ENCODE measurements at regions not wholly inside any gene's neighbourhood (a gene's known extent, or its start where the extent isn't known, plus 50 kb on each side); places are given as distances from the start of the nearest gene placed in this dataset.

DNA sequence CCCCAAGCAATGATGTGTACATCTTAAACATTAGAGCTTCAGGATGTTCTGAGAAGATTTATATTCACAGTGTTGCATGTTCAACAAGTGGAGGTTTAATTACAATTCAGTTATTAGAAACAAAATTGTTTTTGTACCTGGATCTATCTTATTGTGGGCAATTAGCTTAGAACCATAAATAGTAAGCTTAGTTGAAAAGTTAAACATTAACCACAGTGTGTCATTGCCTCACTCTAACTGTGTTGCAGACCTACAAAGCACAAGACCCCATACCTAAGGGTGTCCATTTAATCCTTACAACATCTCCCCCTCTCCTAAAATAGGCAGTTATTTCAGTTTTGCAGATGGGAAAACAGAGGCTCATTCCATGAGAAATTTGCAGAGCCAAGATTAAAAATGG lies 632.0 kb upstream of the SOX9 start:
- no peak overlapping the region for H3K27ac Mint-ChIP-seq
- H3K9me3 Mint-ChIP-seq (ENCODE audit: insufficient read depth) = no peaks in the 10 kb centered on the region
- H3K4me2 ChIP-seq (replicated peaks; ENCODE audit: low read depth, low read length, poor library complexity, severe bottlenecking) = no peak overlapping the region
- ChIA-PET CTCF (no interaction called here), POLR2A (no interaction called here)
- no peaks in the 10 kb centered on the region for H3K27me3 ChIP-seq (replicated peaks in 1 of 4; ENCODE audit: control extremely low read depth in 1 of 4, control insufficient read depth in 3 of 4, insufficient read depth in 4 of 4, low read length in 3 of 4)
- H2AFZ ChIP-seq (ENCODE audit: insufficient read depth, low read depth, low read length, poor library complexity, severe bottlenecking) = no peak overlapping the region
- no peak overlapping the region for H3K9ac ChIP-seq (ENCODE audit: low read length)
- no peak overlapping the region for H3K27ac ChIP-seq (ENCODE audit: low read length in 2 of 2)
- DNase-seq (no peak), ATAC-seq (ENCODE audit: low read depth) (no peak)
- no peaks in the 10 kb centered on the region for H3K36me3 ChIP-seq (replicated peaks in 1 of 2; ENCODE audit: control extremely low read depth in 1 of 2, control insufficient read depth in 1 of 2, extremely low read depth in 1 of 2, insufficient read depth in 2 of 2, low read length in 1 of 2)
- H3K4me1 ChIP-seq (ENCODE audit: control insufficient read depth in 2 of 2, insufficient read depth in 2 of 2, low read length in 2 of 2) = no peaks in the 10 kb centered on the region
- no peak for TF ChIP-seq EZH2 (IDR thresholded peaks at IDR 0.05; ENCODE audit: borderline replicate concordance, insufficient read depth, low read depth, low read length, poor library complexity, severe bottlenecking)
- TF ChIP-seq, protein P1, sequence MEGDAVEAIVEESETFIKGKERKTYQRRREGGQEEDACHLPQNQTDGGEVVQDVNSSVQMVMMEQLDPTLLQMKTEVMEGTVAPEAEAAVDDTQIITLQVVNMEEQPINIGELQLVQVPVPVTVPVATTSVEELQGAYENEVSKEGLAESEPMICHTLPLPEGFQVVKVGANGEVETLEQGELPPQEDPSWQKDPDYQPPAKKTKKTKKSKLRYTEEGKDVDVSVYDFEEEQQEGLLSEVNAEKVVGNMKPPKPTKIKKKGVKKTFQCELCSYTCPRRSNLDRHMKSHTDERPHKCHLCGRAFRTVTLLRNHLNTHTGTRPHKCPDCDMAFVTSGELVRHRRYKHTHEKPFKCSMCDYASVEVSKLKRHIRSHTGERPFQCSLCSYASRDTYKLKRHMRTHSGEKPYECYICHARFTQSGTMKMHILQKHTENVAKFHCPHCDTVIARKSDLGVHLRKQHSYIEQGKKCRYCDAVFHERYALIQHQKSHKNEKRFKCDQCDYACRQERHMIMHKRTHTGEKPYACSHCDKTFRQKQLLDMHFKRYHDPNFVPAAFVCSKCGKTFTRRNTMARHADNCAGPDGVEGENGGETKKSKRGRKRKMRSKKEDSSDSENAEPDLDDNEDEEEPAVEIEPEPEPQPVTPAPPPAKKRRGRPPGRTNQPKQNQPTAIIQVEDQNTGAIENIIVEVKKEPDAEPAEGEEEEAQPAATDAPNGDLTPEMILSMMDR (IDR thresholded peaks at IDR 0.05) = no peak
- H3K79me2 ChIP-seq (ENCODE audit: control insufficient read depth, insufficient read depth, low read length) = no peaks in the 10 kb centered on the region
- H3K4me3 ChIP-seq (ENCODE audit: control extremely low read depth in 1 of 5, extremely low read depth in 1 of 5, insufficient read depth in 1 of 5, low read depth in 2 of 5, low read length in 4 of 5) = no peak overlapping the region
- H3K4me1 Mint-ChIP-seq = no peaks in the 10 kb centered on the region
- no peak overlapping the region for H3K4me3 Mint-ChIP-seq
- no peaks in the 10 kb centered on the region for H4K20me1 ChIP-seq (ENCODE audit: control insufficient read depth, insufficient read depth, low read length, poor library complexity, severe bottlenecking)
- no peaks in the 10 kb centered on the region for H3K9me3 ChIP-seq (ENCODE audit: control extremely low read depth in 1 of 3, control insufficient read depth in 2 of 3, insufficient read depth in 1 of 3, low read length in 2 of 3)
- H3K27me3 Mint-ChIP-seq = no peaks in the 10 kb centered on the region
- intact Hi-C loops (cut with micrococcal nuclease) = no loop called here

- H3K27me3 ChIP-seq (replicated peaks in 1 of 4; ENCODE audit: control extremely low read depth in 1 of 4, control insufficient read depth in 3 of 4, insufficient read depth in 4 of 4, low read length in 3 of 4) = no peaks in the 10 kb centered on the region
- intact Hi-C loops (cut with micrococcal nuclease) = no loop called here
- Mint-ChIP-seq H3K9me3 (ENCODE audit: insufficient read depth) (no peaks in the 10 kb centered on the region), H3K4me3 (no peak overlapping the region), H3K4me1 (no peaks in the 10 kb centered on the region), H3K27ac (no peak overlapping the region), H3K27me3 (no peaks in the 10 kb centered on the region)
- DNase-seq = no peak
- H3K9me3 ChIP-seq (ENCODE audit: control extremely low read depth in 1 of 3, control insufficient read depth in 2 of 3, insufficient read depth in 1 of 3, low read length in 2 of 3) = no peaks in the 10 kb centered on the region
- no peaks in the 10 kb centered on the region for H4K20me1 ChIP-seq (ENCODE audit: control insufficient read depth, insufficient read depth, low read length, poor library complexity, severe bottlenecking)
- ChIA-PET POLR2A (no interaction called here), CTCF (no interaction called here)
- no CpG with 5 or more reads among the region's 2 CpGs for WGBS (ENCODE audit: insufficient coverage)
- no peak for ATAC-seq (ENCODE audit: low read depth)
- H3K4me1 ChIP-seq (ENCODE audit: control insufficient read depth in 2 of 2, insufficient read depth in 2 of 2, low read length in 2 of 2) = no peaks in the 10 kb centered on the region
- TF ChIP-seq EZH2 (IDR thresholded peaks at IDR 0.05; ENCODE audit: borderline replicate concordance, insufficient read depth, low read depth, low read length, poor library complexity, severe bottlenecking) = no peak
- TF ChIP-seq, protein P1 (IDR thresholded peaks at IDR 0.05) = no peak
- H3K27ac ChIP-seq (ENCODE audit: low read length in 2 of 2) = no peak overlapping the region
- no peaks in the 10 kb centered on the region for H3K79me2 ChIP-seq (ENCODE audit: control insufficient read depth, insufficient read depth, low read length)
- H3K36me3 ChIP-seq (replicated peaks in 1 of 2; ENCODE audit: control extremely low read depth in 1 of 2, control insufficient read depth in 1 of 2, extremely low read depth in 1 of 2, insufficient read depth in 2 of 2, low read length in 1 of 2) = no peaks in the 10 kb centered on the region
- no peak overlapping the region for H3K4me3 ChIP-seq (ENCODE audit: control extremely low read depth in 1 of 5, extremely low read depth in 1 of 5, insufficient read depth in 1 of 5, low read depth in 2 of 5, low read length in 4 of 5)
- H3K4me2 ChIP-seq (replicated peaks; ENCODE audit: low read depth, low read length, poor library complexity, severe bottlenecking) = no peak overlapping the region
- H2AFZ ChIP-seq (ENCODE audit: insufficient read depth, low read depth, low read length, poor library complexity, severe bottlenecking) = no peak overlapping the region
- no peak overlapping the region for H3K9ac ChIP-seq (ENCODE audit: low read length)
These were observed 626.6 kb upstream of the SOX9 start for GRCh38 chr17:71494062-71494855.

All from B cell (primary cell).